ENCODE measurements at regions not wholly inside any gene's neighbourhood (a gene's known extent, or its start where the extent isn't known, plus 50 kb on each side); places are given as distances from the start of the nearest gene placed in this dataset.

- no peak for TF ChIP-seq CTCF (IDR thresholded peaks at IDR 0.05 in 4 of 5, conservative IDR thresholded peaks at IDR 0.05 in 1 of 5)
- TF ChIP-seq POLR2A (IDR thresholded peaks at IDR 0.05): no peak
Observed at GRCh38 chr12:46935271-46935847, 109.6 kb upstream of the SLC38A4 start.
